ENCODE measurements at regions not wholly inside any gene's neighbourhood (a gene's known extent, or its start where the extent isn't known, plus 50 kb on each side); places are given as distances from the start of the nearest gene placed in this dataset.
"Not testable (repeated sequence)": the region's sequence is repeated elsewhere in the genome, so short reads cannot be mapped to it uniquely, and the experiment has no call there.

- H3K27me3 ChIP-seq (ENCODE audit: insufficient read depth, low read length): no peaks in the 10 kb centered on the region
- no peak overlapping the region for H3K27ac ChIP-seq (ENCODE audit: low read depth, low read length)
- H3K4me1 ChIP-seq (ENCODE audit: control insufficient read depth, insufficient read depth, low read length, unreplicated experiment): no peaks in the 10 kb centered on the region
- no peak overlapping the region for H3K4me3 ChIP-seq (ENCODE audit: low read depth, low read length)
- no peaks in the 10 kb centered on the region for H3K79me2 ChIP-seq (ENCODE audit: control insufficient read depth, insufficient read depth, low read length, unreplicated experiment)
- no peak overlapping the region for H2AFZ ChIP-seq (ENCODE audit: low read length, unreplicated experiment)
- H3K36me3 ChIP-seq (ENCODE audit: insufficient read depth, low read length): no peaks in the 10 kb centered on the region
Measured at GRCh38 chr5:103385722-103386121, 127.2 kb downstream of the MACIR start.

GRCh38 chr5:103377638-103378037 lies 119.1 kb downstream of the MACIR start:
- peaks cover 10% of the 10 kb centered on the region for H3K4me1 ChIP-seq (ENCODE audit: control insufficient read depth, insufficient read depth, low read length, unreplicated experiment)
- H3K36me3 ChIP-seq (ENCODE audit: insufficient read depth, low read length); H3K4me3 ChIP-seq (ENCODE audit: low read depth, low read length); H3K79me2 ChIP-seq (ENCODE audit: control insufficient read depth, insufficient read depth, low read length, unreplicated experiment); H3K27ac ChIP-seq (ENCODE audit: low read depth, low read length); H3K27me3 ChIP-seq (ENCODE audit: insufficient read depth, low read length); H2AFZ ChIP-seq (ENCODE audit: low read length, unreplicated experiment): not testable (repeated sequence)

GRCh38 chr5:103375863-103376591 lies 117.5 kb downstream of the MACIR start:
- Histone ChIP-seq H2AFZ (ENCODE audit: low read length, unreplicated experiment) (no peak overlapping the region), H3K27me3 (ENCODE audit: insufficient read depth, low read length) (no peaks in the 10 kb centered on the region), H3K36me3 (ENCODE audit: insufficient read depth, low read length) (no peaks in the 10 kb centered on the region), H3K4me1 (ENCODE audit: control insufficient read depth, insufficient read depth, low read length, unreplicated experiment) (peaks cover 10% of the 10 kb centered on the region), H3K4me3 (ENCODE audit: low read depth, low read length) (no peak overlapping the region), H3K27ac (ENCODE audit: low read depth, low read length) (no peak overlapping the region), H3K79me2 (ENCODE audit: control insufficient read depth, insufficient read depth, low read length, unreplicated experiment) (no peaks in the 10 kb centered on the region)

GRCh38 chr5:103375350-103375749 lies 116.8 kb downstream of the MACIR start:
- Histone ChIP-seq H3K4me3 (ENCODE audit: low read depth, low read length) (no peak overlapping the region), H2AFZ (ENCODE audit: low read length, unreplicated experiment) (no peak overlapping the region), H3K36me3 (ENCODE audit: insufficient read depth, low read length) (no peaks in the 10 kb centered on the region), H3K79me2 (ENCODE audit: control insufficient read depth, insufficient read depth, low read length, unreplicated experiment) (no peaks in the 10 kb centered on the region), H3K4me1 (ENCODE audit: control insufficient read depth, insufficient read depth, low read length, unreplicated experiment) (peaks cover 10% of the 10 kb centered on the region), H3K27me3 (ENCODE audit: insufficient read depth, low read length) (no peaks in the 10 kb centered on the region), H3K27ac (ENCODE audit: low read depth, low read length) (no peak overlapping the region)

- Histone ChIP-seq H3K79me2 (ENCODE audit: control insufficient read depth, insufficient read depth, low read length, unreplicated experiment) (no peaks in the 10 kb centered on the region), H3K27me3 (ENCODE audit: insufficient read depth, low read length) (no peaks in the 10 kb centered on the region), H3K4me1 (ENCODE audit: control insufficient read depth, insufficient read depth, low read length, unreplicated experiment) (peaks cover 10% of the 10 kb centered on the region), H2AFZ (ENCODE audit: low read length, unreplicated experiment) (no peak overlapping the region), H3K4me3 (ENCODE audit: low read depth, low read length) (no peak overlapping the region), H3K36me3 (ENCODE audit: insufficient read depth, low read length) (no peaks in the 10 kb centered on the region), H3K27ac (ENCODE audit: low read depth, low read length) (no peak overlapping the region)
Measured at GRCh38 chr5:103374473-103374963, 116.0 kb downstream of the MACIR start.

- no peaks in the 10 kb centered on the region for H3K27me3 ChIP-seq (ENCODE audit: insufficient read depth, low read length)
- H3K27ac ChIP-seq (ENCODE audit: low read depth, low read length): no peak overlapping the region
- H3K4me3 ChIP-seq (ENCODE audit: low read depth, low read length): no peak overlapping the region
- no peak overlapping the region for H2AFZ ChIP-seq (ENCODE audit: low read length, unreplicated experiment)
- no peaks in the 10 kb centered on the region for H3K36me3 ChIP-seq (ENCODE audit: insufficient read depth, low read length)
- peaks cover 10% of the 10 kb centered on the region for H3K4me1 ChIP-seq (ENCODE audit: control insufficient read depth, insufficient read depth, low read length, unreplicated experiment)
- no peaks in the 10 kb centered on the region for H3K79me2 ChIP-seq (ENCODE audit: control insufficient read depth, insufficient read depth, low read length, unreplicated experiment)
Measured at GRCh38 chr5:103373597-103374472, 115.3 kb downstream of the MACIR start.

GRCh38 chr5:103371046-103371607 lies 112.6 kb downstream of the MACIR start:
- Histone ChIP-seq H3K79me2 (ENCODE audit: control insufficient read depth, insufficient read depth, low read length, unreplicated experiment) (no peaks in the 10 kb centered on the region), H3K4me3 (ENCODE audit: low read depth, low read length) (no peak overlapping the region), H2AFZ (ENCODE audit: low read length, unreplicated experiment) (no peak overlapping the region), H3K4me1 (ENCODE audit: control insufficient read depth, insufficient read depth, low read length, unreplicated experiment) (peaks cover 9% of the 10 kb centered on the region), H3K36me3 (ENCODE audit: insufficient read depth, low read length) (no peaks in the 10 kb centered on the region), H3K27ac (ENCODE audit: low read depth, low read length) (no peak overlapping the region), H3K27me3 (ENCODE audit: insufficient read depth, low read length) (no peaks in the 10 kb centered on the region)

GRCh38 chr5:103369125-103370120 lies 110.9 kb downstream of the MACIR start:
- Histone ChIP-seq H3K79me2 (ENCODE audit: control insufficient read depth, insufficient read depth, low read length, unreplicated experiment) (no peaks in the 10 kb centered on the region), H3K27ac (ENCODE audit: low read depth, low read length) (no peak overlapping the region), H3K27me3 (ENCODE audit: insufficient read depth, low read length) (no peaks in the 10 kb centered on the region), H3K4me1 (ENCODE audit: control insufficient read depth, insufficient read depth, low read length, unreplicated experiment) (no peaks in the 10 kb centered on the region), H3K4me3 (ENCODE audit: low read depth, low read length) (no peak overlapping the region), H2AFZ (ENCODE audit: low read length, unreplicated experiment) (no peak overlapping the region), H3K36me3 (ENCODE audit: insufficient read depth, low read length) (no peaks in the 10 kb centered on the region)

GRCh38 chr5:103367702-103368101 lies 109.1 kb downstream of the MACIR start:
- Histone ChIP-seq H3K36me3 (ENCODE audit: insufficient read depth, low read length) (no peaks in the 10 kb centered on the region), H3K27me3 (ENCODE audit: insufficient read depth, low read length) (no peaks in the 10 kb centered on the region), H3K4me1 (ENCODE audit: control insufficient read depth, insufficient read depth, low read length, unreplicated experiment) (no peaks in the 10 kb centered on the region), H3K4me3 (ENCODE audit: low read depth, low read length) (no peak overlapping the region), H3K79me2 (ENCODE audit: control insufficient read depth, insufficient read depth, low read length, unreplicated experiment) (no peaks in the 10 kb centered on the region), H2AFZ (ENCODE audit: low read length, unreplicated experiment) (no peak overlapping the region), H3K27ac (ENCODE audit: low read depth, low read length) (no peak overlapping the region)
